ENCODE measurements at regions not wholly inside any gene's neighbourhood (a gene's known extent, or its start where the extent isn't known, plus 50 kb on each side); places are given as distances from the start of the nearest gene placed in this dataset.
A peak's percentile ranks its signal among the peaks of the same experiment; 100 is the strongest.

DNA sequence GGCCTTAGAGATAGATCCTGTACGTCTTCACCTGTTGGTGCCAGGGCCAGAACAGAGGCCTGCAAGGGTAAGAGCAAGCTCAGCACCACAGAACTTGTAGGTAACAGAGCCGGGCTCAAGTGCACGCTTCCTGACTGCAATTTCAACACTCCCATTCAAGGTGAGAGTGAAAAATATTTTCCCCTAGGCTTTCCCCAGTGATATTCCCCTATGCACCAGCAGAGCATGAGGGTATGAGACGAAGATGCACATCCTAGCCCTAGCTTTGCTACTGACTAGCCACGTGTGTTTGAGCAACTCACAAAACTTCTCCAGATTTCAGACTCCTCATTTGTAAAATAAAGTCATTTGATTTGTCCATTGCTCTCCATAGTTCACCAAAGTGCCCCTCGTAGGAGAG, 411.6 kb downstream of the ZNF521 start:
- TF ChIP-seq, protein P1, sequence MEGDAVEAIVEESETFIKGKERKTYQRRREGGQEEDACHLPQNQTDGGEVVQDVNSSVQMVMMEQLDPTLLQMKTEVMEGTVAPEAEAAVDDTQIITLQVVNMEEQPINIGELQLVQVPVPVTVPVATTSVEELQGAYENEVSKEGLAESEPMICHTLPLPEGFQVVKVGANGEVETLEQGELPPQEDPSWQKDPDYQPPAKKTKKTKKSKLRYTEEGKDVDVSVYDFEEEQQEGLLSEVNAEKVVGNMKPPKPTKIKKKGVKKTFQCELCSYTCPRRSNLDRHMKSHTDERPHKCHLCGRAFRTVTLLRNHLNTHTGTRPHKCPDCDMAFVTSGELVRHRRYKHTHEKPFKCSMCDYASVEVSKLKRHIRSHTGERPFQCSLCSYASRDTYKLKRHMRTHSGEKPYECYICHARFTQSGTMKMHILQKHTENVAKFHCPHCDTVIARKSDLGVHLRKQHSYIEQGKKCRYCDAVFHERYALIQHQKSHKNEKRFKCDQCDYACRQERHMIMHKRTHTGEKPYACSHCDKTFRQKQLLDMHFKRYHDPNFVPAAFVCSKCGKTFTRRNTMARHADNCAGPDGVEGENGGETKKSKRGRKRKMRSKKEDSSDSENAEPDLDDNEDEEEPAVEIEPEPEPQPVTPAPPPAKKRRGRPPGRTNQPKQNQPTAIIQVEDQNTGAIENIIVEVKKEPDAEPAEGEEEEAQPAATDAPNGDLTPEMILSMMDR (conservative IDR thresholded peaks at IDR 0.05; ENCODE audit: low read depth, low read length) = no peak
- no TSS peak for BruUV-seq (replicated peaks)
- in situ Hi-C loops (cut with MboI; ENCODE audit: low sequenced_read_pairs) = no loop called here

More for the DNA sequence above, 411.6 kb downstream of the ZNF521 start:
- Histone ChIP-seq H3K79me1 (ENCODE audit: low read depth in 1 of 2, low read length in 2 of 2) (no peaks in the 10 kb centered on the region), H3K27ac (ENCODE audit: insufficient read depth, low read length) (peak overlapping the region; percentile 20; the same call in 1 of the 2 replicates), H3K4me1 (ENCODE audit: control insufficient read depth, insufficient read depth, low read length) (peaks cover 6% of the 10 kb centered on the region; the same call in 1 of the 2 replicates), H3K27me3 (ENCODE audit: control insufficient read depth, insufficient read depth, low read length) (peaks cover 3% of the 10 kb centered on the region), H2AK5ac (ENCODE audit: low read depth, low read length) (no peak overlapping the region), H3K4me3 (ENCODE audit: insufficient read depth, low read depth, low read length) (no peak overlapping the region), H4K5ac (ENCODE audit: low read depth, low read length) (no peak overlapping the region), H3K9me1 (ENCODE audit: insufficient read depth, low read length) (no peaks in the 10 kb centered on the region; the same call in 1 of the 2 replicates), H3K9me3 (ENCODE audit: control insufficient read depth, insufficient read depth, low read length) (no peaks in the 10 kb centered on the region), H3K9ac (ENCODE audit: low read depth, low read length) (no peak overlapping the region), H3K56ac (ENCODE audit: extremely low read depth, insufficient read depth, low read length) (no peak overlapping the region), H2AK9ac (replicated peaks; ENCODE audit: low read depth, low read length, poor library complexity) (no peak overlapping the region), H2BK15ac (ENCODE audit: low read depth, low read length) (no peak overlapping the region), H2BK5ac (ENCODE audit: low read depth, low read length, poor library complexity, severe bottlenecking) (no peak overlapping the region), H4K91ac (ENCODE audit: insufficient read depth, low read depth, low read length) (no peak overlapping the region), H2BK120ac (ENCODE audit: low read depth, low read length) (no peak overlapping the region), H3K18ac (ENCODE audit: low read depth, low read length) (no peak overlapping the region; the same call in 1 of the 2 replicates), H3K4ac (ENCODE audit: low read depth, low read length) (no peak overlapping the region), H3K23ac (ENCODE audit: low read depth, low read length) (no peak overlapping the region), H4K8ac (ENCODE audit: low read depth in 2 of 2, low read length in 2 of 2) (no peak overlapping the region), H3K4me2 (ENCODE audit: low read depth, low read length) (no peak overlapping the region; the same call in 1 of the 2 replicates), H2AFZ (replicated peaks; ENCODE audit: low read length, poor library complexity) (no peak overlapping the region), H4K20me1 (ENCODE audit: insufficient read depth, low read length) (no peaks in the 10 kb centered on the region), H3K14ac (replicated peaks; ENCODE audit: low read depth, low read length) (no peak overlapping the region), H3K36me3 (ENCODE audit: control insufficient read depth, insufficient read depth, low read length) (no peaks in the 10 kb centered on the region), H2BK20ac (ENCODE audit: low read depth, low read length) (no peak overlapping the region)
- DNase-seq = no peak
- no CpG with 5 or more reads among the region's 6 CpGs for WGBS, 2 experiments (ENCODE audit: extremely low coverage in 2 of 2, insufficient read length in 1 of 2)
- ChIA-PET CTCF (no interaction called here), POLR2A (ENCODE audit: unreplicated experiment) (no interaction called here)
- ATAC-seq (ENCODE audit: low read depth) = no peak; the same call in 1 of the 2 replicates
- dilution Hi-C loops (cut with HindIII; ENCODE audit: low sequenced_read_pairs, unreplicated experiment) (no loop called here), intact Hi-C loops (cut with micrococcal nuclease) (no loop called here)
